Osteocyte (in vitro differentiated cells): ENCODE measurements at regions not wholly inside any gene's neighbourhood (a gene's known extent, or its start where the extent isn't known, plus 50 kb on each side); places are given as distances from the start of the nearest gene placed in this dataset.

Source experiments
- DNase-seq: peaks from one replicate; pipeline ENCODE4 v3.0.0; 2021; ENCODE audit warnings: mixed read lengths; ENCODE audit not compliant: unreplicated experiment; ENCODE audit errors: extremely low spot score
- H3K27ac Mint-ChIP-seq: one replicate; pipeline ENCODE4 v1.8.0; 2021; ENCODE audit warnings: mild to moderate bottlenecking, mixed read lengths; ENCODE audit not compliant: unreplicated experiment
- H3K27me3 Mint-ChIP-seq: one replicate; pipeline ENCODE4 v1.8.0; 2021; ENCODE audit warnings: mixed read lengths; ENCODE audit not compliant: unreplicated experiment
- H3K36me3 Mint-ChIP-seq: one replicate; pipeline ENCODE4 v1.8.0; 2021; ENCODE audit warnings: mixed read lengths; ENCODE audit not compliant: unreplicated experiment
- H3K4me1 Mint-ChIP-seq: one replicate; pipeline ENCODE4 v1.8.0; 2021; ENCODE audit warnings: mixed read lengths; ENCODE audit not compliant: unreplicated experiment
- H3K4me3 Mint-ChIP-seq: one replicate; pipeline ENCODE4 v1.8.0; 2021; ENCODE audit warnings: mild to moderate bottlenecking, moderate library complexity, mixed read lengths; ENCODE audit not compliant: unreplicated experiment
- H3K9me3 Mint-ChIP-seq: one replicate; pipeline ENCODE4 v1.8.0; 2021; ENCODE audit warnings: mixed read lengths; ENCODE audit not compliant: unreplicated experiment
- CTCF ChIP-seq: fragments of 200-600 bp; sonication (generic); IDR thresholded peaks from 2 replicates; pipeline ENCODE4 v1.5.0; 2021; ENCODE audit warnings: antibody characterized with exemption, mild to moderate bottlenecking, moderate library complexity

- peaks cover 5% of the 10 kb centered on the region for H3K27me3 Mint-ChIP-seq
- H3K27ac Mint-ChIP-seq = no peak overlapping the region
- no peak for DNase-seq
- peaks cover 8% of the 10 kb centered on the region for H3K9me3 Mint-ChIP-seq
- H3K36me3 Mint-ChIP-seq = no peaks in the 10 kb centered on the region
- H3K4me3 Mint-ChIP-seq = no peak overlapping the region
- H3K4me1 Mint-ChIP-seq = no peaks in the 10 kb centered on the region
- no peak for TF ChIP-seq CTCF
These were observed 765.5 kb upstream of the EPHA7 start for GRCh38 chr6:94184666-94185464.

GRCh38 chr6:94177429-94177828, 758.1 kb upstream of the EPHA7 start:
- Mint-ChIP-seq H3K27ac (no peak overlapping the region), H3K36me3 (no peaks in the 10 kb centered on the region), H3K4me1 (peaks cover 6% of the 10 kb centered on the region), H3K9me3 (no peaks in the 10 kb centered on the region), H3K27me3 (peaks cover 5% of the 10 kb centered on the region), H3K4me3 (no peak overlapping the region)
- no peak for DNase-seq
- TF ChIP-seq CTCF = no peak

GRCh38 chr6:94175465-94175864, 756.1 kb upstream of the EPHA7 start:
- Mint-ChIP-seq H3K36me3 (no peaks in the 10 kb centered on the region), H3K4me1 (peaks cover 6% of the 10 kb centered on the region), H3K9me3 (no peaks in the 10 kb centered on the region), H3K27me3 (no peaks in the 10 kb centered on the region), H3K4me3 (no peak overlapping the region), H3K27ac (no peak overlapping the region)
- DNase-seq = no peak
- no peak for TF ChIP-seq CTCF

GRCh38 chr6:94163877-94164276, 744.5 kb upstream of the EPHA7 start:
- Mint-ChIP-seq H3K4me1 (no peaks in the 10 kb centered on the region), H3K4me3 (no peak overlapping the region), H3K36me3 (no peaks in the 10 kb centered on the region), H3K27me3 (no peaks in the 10 kb centered on the region), H3K9me3 (peaks cover 7% of the 10 kb centered on the region), H3K27ac (no peak overlapping the region)
- TF ChIP-seq CTCF = no peak
- DNase-seq = no peak

GRCh38 chr6:94150886-94151285, 731.5 kb upstream of the EPHA7 start:
- Mint-ChIP-seq H3K36me3 (no peaks in the 10 kb centered on the region), H3K27me3 (no peaks in the 10 kb centered on the region), H3K4me3 (no peak overlapping the region), H3K9me3 (no peaks in the 10 kb centered on the region), H3K27ac (no peak overlapping the region), H3K4me1 (no peaks in the 10 kb centered on the region)
- TF ChIP-seq CTCF = no peak
- no peak for DNase-seq
